Epidermal melanocyte (primary cell): ENCODE measurements at regions not wholly inside any gene's neighbourhood (a gene's known extent, or its start where the extent isn't known, plus 50 kb on each side); places are given as distances from the start of the nearest gene placed in this dataset.
"Not testable (repeated sequence)": the region's sequence is repeated elsewhere in the genome, so short reads cannot be mapped to it uniquely, and the experiment has no call there.

ENCODE experiments used
- DNase-seq: peaks from one replicate; pipeline ENCODE4 v3.0.0; 2011; ENCODE audit warnings: low spot score; ENCODE audit not compliant: insufficient read length

DNA sequence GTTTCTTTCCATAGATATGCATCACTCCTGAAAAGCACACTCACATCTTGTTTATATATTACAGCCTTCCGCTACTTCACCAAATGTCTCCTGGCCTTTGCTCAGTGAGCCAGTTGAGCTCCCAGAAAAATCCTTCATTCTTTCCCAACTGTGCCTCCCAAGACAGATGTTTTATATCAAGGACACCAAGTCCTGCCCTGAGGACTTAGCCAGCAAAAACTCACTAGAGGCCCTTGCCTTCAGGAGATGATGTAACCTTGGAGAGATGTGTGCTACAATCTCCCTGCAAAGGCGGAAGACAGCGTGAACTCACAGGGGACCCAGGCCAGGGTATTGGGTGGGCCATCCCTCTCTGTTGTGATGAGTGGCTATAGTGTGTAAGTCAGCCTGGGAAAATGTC, 86.1 kb upstream of the CTAGE1 start:
- DNase-seq = no peak

DNA sequence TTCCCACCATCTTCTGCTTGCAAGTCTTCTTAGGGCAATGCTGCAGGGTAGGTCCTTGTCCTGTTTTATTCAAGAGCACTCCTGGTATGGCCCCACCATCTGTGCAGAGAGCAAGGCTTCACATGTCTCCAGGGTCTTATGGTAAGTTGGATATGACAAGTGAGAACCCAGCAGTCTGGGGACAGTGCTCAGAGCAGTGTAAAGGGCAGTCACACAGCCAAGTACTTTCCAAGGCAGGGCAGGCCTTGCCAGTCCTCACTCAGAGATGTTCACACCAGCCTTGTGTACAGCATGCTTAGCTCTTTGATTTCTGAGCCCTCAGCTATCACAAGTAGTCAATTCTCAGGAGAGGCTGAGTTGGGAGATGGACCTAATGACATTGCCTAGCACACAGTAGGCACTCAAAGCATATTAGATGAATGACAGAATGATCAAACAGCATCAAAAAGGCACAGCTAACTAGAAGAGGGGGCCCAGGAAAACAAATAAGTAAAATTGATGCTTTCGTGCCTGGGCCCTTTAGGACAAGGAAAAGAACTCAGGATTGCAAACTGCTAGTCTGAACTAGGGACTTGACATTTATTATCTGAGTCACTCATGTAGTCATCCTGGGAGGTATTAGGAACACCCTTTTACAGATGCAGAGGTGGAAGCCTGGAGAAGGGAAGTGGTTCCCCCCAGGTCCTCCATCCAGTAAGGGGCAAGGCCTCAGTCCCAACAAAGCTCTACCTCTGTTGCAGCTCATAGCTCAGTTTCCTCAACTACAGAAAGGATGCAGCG, 86.7 kb upstream of the CTAGE1 start:
- DNase-seq = no peak

DNA sequence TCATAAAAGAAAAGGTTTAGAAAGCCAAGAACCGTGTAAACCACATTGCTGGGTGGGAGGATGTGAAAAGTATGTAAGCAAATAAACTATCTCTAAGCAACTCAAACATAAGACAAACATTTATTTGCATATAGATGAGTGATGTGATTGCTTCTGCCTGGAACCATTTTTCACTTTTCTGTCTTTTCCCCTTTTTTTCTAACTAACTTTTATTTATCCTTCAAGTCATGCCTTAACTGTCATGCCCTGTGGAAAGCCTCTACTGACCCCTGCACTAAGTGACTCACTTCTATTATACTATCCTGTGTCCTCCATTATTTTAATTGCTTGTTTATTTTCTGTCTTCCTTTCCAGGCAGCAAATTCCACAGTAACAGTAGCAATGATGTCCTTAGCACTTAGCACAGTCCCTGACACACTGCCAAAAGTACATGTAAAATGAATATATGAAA, 87.5 kb upstream of the CTAGE1 start:
- no peak for DNase-seq

DNA sequence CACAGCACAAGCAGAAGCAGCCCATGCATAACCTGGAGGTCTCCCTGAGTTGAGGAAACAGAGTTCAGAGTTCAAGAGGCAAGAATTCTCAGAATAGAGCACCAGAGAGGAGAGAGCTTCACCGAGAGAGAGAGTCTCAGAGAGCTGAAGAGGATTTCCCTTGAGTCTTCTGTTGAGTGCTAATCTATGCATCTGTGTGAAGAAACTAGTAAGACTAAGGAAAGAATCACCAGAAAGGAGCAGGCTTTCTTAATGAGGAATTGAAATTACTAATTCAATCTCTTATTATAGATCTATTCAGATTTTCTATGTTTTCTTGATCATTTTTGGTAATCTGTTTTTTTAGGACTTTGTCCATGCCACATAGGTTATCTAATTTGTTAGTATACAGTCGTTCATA, 89.3 kb upstream of the CTAGE1 start:
- no peak for DNase-seq

DNA sequence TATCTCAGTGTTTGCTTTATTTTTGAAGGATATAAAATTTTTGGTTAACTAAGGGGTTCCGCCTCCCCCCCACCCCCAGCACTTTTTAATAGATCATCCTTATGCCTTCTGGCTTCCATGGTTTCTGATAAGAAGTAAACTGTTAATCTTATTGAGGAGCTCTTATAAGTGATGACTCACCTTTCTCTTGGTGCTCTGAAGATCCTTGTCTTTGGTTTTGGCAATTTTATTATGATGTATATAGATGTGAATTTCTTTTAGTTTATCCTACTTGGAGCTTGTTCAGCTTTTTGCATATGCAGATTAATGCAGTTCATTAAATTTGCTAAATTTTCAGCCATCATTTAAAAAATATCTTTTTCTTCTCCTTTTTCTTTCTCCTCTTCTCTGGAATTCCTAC, 91.7 kb upstream of the CTAGE1 start:
- no peak for DNase-seq

DNA sequence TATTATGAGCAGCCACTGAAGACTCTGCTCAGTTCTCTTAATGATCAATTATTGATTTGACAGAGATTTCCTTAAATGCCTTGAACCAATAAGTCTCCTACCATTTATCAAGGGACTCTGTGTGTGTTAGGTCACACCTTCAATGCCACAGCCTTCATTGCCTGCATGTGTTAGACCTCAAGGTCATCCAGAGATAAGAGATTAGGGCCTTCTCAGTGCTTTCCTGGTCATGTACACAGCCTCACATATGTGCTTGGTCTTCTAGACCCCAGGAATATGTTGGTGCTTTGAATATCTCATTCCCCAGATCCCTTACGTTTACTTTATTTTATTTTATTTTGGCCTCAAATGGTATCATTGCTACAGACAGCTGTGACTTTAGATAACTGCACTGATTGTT, 93.0 kb upstream of the CTAGE1 start:
- DNase-seq = no peak

DNA sequence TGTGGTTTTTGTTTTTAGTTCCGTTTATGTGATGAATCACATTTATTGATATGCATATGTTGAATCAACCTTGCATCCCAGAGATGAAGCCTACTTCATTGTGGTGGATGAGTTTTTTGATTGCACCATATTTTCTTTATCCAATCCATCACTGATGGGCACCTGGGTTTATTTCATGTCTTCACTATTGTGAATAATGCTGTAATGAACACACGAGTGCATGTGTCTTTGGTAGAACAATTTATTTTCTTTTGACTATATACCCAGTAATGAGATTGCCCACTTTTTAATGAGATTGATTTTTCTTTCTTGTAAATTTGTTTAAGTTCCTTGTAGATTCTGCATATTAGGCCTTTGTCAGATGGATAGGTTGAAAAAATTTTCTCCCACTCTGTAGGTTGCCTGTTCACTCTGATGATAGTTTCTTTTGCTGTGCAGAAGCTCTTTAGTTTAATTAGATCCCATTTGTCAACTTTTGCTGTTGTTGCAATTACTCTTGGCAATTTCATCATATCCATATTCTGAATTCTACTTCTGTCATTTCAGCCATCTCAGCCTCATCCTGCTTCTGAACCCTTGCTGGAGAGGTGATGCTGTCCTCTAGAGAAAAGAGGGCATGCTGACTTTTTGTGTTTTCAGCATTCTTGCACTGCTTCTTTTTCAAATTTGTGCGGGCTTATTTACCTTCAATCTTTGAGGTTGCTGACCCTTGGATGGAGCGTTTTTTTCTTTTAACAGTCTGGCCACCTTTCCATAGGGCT, 96.2 kb upstream of the CTAGE1 start:
- DNase-seq = no peak

DNA sequence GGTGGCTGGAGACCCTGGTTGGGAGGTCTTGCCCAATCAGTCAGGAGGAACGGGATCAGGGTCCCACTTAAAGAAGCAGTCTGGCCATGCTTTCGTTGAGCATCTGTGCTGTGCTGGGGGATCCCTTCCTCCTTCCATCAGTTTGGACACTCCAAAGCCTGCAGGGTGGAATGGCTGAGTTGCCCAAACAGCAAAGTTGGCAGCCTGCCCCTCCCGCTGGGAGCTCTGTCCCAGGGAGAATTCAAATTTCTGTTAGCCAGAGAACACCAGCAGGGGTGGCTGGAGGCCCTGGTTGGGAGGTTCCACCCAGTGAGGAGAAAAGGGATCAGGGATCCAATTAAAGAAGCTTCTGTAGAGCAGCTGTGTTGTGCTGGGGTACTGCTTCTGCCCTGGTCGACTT, 96.9 kb upstream of the CTAGE1 start:
- DNase-seq = no peak

DNA sequence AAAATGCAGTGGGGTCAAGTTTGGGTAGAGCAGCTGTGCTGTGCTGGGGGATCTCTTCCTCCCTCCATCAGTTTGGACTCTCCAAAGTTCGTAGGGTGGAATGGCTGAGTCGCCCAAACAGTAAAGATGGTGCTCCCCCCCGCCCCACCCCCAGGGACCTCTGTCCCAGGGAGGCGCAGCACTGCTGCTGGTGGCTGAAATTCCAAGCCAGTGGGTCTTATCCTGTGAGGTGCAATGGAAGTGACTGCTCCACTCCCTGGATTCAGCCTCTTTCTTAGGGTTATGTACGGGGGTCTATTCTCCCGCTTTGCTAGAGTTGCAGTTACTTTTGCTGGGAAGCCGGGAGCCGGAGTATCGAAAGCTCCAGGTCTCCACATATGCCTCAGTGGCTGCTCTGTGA, 97.5 kb upstream of the CTAGE1 start:
- DNase-seq = no peak

DNA sequence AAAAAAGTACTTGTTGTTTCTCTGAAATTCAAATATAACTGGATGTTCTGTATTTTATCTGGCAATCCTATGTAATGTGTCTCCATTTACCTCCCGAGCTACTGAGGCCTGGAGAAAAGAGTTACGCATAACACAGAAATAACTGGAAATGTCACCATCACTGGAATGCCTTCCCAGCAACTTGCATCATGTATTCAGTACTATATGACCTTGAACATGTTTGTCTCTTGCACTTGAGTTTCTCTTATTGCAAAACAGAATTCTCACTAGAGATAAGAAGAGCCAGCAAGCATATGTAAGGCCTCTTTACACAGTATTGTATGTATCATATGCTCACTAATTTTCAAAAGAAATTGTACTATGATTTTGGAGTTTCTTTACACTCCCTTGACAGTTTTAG, 99.6 kb upstream of the CTAGE1 start:
- DNase-seq = no peak

DNA sequence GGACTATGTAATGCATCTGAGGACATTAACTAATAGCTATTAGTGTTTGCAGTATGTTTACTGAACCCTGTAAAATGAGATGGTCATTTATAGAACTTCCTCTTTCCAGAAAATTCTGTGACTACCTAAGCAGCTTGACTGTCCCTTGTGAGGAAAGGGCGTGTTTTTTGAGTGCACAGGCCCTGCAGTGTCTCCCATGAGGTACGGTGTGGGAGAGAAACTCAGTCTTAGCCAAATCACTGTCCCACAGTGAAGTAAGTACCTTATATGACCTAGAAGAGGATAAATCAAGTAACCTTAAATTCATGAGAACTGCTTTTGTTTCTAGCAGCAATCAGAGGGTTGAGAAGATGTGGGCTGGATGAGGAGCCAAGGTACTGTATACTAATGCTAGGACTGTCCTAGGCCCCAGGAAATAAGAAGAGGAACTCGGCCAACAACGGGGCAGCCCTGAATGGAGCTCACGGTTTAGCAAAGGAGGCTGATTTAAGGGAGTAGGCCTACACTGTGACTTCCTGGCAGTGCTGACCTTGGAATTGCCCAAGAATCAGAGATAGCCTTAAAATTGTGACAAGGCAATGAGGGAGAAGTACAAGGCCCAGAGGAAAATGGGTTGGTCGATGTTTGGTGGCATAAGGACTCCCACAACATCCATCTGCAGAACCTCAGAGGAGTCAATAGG, 103.5 kb upstream of the CTAGE1 start:
- DNase-seq = no peak

DNA sequence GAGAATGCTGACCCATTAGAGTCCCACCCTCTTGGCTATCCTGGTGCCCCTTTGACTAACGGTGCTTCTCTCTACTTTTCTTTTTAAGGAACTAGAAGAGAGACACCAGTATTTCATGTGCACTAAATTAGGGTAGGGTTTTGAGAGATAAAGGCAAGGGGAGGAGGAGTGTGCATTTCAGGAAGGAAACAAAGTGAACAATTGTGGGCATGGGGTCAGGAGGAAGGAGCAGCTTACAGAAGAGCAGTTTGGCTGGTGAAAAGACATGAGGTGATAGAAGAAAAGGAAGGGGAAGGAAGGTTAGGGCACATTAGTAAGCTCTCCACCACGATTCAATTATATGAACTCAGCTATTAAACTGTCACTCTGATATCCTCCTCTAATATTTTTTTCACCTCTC, 105.8 kb upstream of the CTAGE1 start:
- no peak for DNase-seq

DNA sequence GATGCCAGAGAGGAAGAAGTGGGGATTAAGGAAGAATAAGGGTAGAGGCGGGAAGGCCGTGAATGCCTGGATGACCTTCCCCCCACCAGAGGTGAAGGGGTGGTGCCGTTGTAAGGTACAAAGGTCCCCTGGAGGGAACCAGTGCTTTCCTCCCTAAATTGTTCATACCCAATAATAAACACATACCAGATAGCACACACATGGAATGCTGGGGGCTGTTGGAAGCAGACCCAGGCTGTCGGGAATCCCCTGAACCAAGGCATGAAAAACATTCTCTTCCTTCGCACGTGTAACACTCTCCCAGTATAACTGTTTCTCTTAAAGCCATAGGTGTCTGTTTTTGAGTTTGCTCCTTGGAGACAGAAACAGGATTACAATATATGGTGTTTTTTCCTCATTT, 107.1 kb upstream of the CTAGE1 start:
- no peak for DNase-seq

DNA sequence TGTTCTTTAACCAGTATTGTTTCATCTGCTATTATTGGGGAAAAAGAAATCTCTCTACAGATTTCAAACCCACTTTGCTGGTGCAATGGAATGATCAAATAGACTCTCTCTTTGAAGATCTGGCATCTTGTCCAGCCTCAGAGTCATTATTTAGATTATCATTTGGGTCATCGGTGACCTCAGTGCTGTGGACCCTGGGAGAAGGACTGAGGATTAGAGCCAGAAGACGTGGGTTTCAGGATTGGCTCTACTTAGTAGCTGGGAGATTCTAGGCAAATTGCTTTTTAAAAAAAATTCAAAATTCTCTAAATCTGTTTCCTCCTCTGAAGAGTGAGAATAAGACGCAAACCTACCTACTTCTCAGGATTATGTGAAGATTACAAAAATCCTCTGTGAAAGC, 107.6 kb upstream of the CTAGE1 start:
- DNase-seq = no peak

DNA sequence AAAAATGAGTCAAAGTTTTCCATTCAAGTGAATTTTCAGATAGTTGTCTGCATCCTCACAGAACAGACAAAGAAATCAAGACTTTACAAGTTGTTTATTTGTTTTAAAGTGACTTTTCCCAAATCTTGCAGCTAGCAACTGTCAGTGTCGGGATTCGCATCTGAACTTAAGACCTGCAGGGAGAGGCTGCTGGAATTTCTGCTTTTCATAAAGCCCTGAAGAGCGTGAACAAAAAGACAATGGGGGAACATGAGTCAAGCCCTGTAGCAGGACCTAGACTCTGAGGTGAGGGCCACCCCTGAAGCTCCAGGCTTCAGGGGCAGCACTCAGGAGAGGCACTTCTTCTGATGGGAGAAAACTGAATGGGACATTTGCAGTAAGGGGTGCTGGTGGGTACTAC, 108.2 kb upstream of the CTAGE1 start:
- no peak for DNase-seq

DNA sequence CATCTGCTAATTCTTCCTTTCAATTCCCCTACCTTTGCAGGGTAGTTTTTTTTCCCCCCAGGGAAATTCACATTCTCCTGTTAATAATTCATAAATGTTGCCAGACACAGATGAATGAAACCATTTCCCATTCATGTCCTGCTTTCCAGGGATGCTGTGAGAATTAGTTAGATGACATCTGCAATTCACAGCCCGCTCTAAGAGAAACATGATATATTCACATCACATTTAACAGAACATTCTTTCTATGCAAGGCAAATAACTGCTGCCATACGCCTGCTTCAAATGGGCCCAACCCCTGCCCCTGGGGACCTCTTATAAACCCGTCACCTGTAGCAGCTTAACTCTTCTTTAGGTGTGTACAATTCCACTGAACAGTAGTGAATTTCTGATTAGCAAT, 110.6 kb upstream of the CTAGE1 start:
- DNase-seq = no peak

DNA sequence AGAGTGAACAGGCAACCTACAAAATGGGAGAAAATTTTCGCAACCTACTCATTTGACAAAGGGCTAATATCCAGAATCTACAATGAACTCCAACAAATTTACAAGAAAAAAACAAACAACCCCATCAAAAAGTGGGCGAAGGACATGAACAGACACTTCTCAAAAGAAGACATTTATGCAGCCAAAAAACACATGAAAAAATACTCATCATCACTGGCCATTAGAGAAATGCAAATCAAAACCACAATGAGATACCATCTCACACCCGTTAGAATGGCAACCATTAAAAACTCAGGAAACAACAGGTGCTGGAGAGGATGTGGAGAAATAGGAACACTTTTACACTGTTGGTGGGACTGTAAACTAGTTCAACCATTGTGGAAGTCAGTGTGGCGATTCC, 117.0 kb upstream of the CTAGE1 start:
- DNase-seq = not testable (repeated sequence)

DNA sequence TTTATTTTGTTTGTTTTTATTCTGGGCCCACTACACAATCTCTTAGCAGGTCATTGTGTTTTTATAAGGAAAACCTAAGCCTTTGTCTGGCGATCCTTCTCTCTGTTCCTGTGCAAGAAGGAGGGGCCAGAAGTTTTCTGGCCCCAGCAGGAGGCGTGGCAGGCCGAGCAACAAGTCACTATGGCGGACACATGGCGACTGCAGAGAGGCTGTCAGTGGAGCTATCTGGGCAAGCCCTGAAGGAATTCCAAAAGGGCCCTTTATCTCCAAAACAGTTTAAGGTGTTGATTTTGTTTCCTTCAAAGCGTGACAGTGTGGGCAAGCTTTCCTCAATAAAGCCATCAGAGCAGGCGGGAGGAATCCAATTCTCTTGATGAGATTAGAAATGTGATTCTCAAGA, 118.8 kb upstream of the CTAGE1 start:
- no peak for DNase-seq

DNA sequence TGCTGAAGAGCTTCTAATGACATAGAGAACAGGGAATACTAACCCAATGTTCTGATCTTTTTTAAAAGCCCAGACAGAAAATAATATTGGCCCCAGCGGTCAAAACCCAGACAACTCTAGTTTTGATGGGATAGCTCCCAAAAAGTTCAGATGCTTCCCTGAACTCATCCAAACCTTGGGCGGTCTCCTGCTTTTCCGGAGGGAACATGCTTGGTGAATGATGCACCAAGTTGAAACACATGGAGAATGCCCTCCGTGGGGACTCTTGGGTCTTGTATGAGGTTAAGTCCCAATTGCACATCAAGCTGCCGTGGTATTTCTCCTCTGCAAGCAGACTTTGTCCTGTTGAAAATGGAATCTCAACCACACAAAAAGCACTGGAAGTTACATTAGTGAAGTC, 120.7 kb upstream of the CTAGE1 start:
- DNase-seq = no peak

DNA sequence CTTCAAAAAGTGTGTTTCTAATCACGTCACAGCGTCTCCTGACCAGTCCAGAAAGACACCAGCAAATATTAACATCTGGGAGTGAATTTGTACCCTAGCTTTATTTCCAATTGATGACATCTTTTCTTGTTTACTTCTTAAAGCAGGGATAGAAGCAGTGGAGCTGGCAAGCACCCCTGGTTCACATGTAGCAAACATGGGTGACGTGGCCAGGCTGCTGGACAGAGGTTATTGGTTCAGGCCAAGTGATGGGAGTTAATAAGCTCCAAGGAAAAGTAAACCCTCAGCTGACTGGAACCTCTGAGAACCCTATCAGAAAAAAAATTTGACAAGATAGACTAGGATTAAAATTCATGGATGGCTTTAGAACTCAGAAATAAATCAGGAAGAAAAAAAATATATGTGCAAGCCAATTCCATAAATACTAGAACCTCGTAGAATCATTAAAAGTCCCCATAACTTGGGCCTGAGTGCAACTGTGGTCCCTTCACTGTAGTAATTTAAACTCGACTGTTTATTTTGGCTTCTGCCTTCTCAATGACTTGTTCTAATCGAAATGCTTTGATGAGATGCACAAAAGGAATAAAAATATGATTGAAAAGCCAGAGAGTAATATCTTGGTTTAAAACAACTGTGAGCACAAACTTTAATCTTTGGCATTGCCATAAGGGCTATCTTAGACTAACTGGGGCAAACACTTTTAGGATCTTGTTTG, 121.5 kb upstream of the CTAGE1 start:
- DNase-seq = no peak

DNA sequence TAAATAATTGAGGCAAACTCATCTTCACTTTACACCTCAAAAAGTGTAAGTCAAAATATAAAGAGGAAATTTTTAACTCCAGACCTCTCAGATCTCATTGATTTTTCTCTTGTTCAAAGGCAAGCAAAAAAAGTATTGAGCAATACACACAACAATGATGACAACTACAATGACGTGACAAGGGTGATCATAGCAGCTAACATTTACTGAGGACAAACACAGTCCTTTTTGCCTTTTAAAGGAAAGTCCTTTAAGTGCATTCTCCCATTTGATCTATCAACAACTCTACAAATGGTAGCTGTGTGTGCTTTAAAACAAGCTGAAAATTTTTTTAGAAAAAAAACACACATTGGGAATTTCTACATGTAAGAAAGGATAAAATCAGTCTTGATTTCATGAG, 123.5 kb upstream of the CTAGE1 start:
- no peak for DNase-seq

DNA sequence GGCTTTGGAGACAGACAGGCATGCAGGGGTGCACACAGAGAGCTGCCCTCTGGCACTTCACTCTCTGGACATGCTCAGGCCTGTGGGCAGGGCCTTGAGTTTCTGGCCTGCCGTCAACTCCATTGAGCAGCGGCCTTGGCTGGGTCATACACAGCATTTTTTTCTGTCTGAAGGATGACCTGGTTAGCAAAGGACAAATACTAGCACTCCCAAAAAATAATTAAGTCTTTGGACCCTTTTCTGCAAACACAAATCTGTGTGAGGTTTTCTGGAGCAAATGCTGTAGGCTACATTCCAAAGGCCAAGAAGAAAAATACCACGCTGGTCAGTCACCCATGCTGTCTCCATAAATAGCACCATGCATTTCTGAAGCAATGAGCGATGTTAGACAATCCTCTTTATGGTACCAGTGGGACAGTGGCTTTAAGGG, 124.7 kb upstream of the CTAGE1 start:
- DNase-seq = no peak
